ENCODE measurements at regions not wholly inside any gene's neighbourhood (a gene's known extent, or its start where the extent isn't known, plus 50 kb on each side); places are given as distances from the start of the nearest gene placed in this dataset.

DNA sequence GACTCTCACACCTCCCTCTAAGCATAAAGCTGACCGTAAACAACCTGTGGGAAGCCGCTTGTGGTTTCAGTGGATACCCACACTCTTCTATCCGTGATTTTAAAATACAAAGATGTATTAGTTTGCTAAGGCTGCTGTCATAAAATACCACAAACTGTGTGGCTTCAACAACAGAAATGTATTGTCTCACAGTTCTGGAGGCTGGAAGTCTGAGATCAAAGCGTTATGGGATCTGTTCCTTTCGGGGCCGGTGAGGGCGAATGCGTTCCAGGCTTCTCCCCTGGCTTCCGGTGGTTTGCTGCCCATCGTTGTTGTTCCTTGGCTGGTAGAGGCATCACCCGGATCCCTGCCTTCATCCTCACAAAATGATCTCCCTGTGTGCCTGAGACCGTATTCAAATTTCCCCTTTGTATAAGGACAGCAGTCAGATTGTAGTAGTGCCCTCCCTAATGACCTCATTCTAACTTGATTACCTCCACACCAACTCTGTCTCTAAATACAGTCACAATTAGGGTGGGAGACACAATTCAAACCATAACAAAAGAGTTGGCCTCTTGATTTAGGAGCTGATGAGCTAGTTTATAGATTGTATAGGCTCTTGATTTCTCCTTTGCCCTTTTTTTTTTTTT is 210.6 kb upstream of the SOX4 start:
- Histone ChIP-seq H3K36me3 (ENCODE audit: control insufficient read depth, insufficient read depth, low read length) (no peaks in the 10 kb centered on the region), H3K27ac (ENCODE audit: low read length) (no peak overlapping the region), H3K4me1 (ENCODE audit: control insufficient read depth, insufficient read depth, low read length) (no peaks in the 10 kb centered on the region), H3K27me3 (ENCODE audit: control insufficient read depth, insufficient read depth, low read length) (no peaks in the 10 kb centered on the region), H3K9me3 (ENCODE audit: control insufficient read depth, insufficient read depth, low read depth, low read length) (no peaks in the 10 kb centered on the region), H3K4me3 (ENCODE audit: low read depth in 2 of 2, low read length in 2 of 2) (no peak overlapping the region)
- intact Hi-C loops (cut with micrococcal nuclease; ENCODE audit: unreplicated experiment): no loop called here
- TF ChIP-seq POLR2AphosphoS5 (IDR thresholded peaks at IDR 0.05; ENCODE audit: low read depth, low read length): no peak
- TF ChIP-seq, protein P1, sequence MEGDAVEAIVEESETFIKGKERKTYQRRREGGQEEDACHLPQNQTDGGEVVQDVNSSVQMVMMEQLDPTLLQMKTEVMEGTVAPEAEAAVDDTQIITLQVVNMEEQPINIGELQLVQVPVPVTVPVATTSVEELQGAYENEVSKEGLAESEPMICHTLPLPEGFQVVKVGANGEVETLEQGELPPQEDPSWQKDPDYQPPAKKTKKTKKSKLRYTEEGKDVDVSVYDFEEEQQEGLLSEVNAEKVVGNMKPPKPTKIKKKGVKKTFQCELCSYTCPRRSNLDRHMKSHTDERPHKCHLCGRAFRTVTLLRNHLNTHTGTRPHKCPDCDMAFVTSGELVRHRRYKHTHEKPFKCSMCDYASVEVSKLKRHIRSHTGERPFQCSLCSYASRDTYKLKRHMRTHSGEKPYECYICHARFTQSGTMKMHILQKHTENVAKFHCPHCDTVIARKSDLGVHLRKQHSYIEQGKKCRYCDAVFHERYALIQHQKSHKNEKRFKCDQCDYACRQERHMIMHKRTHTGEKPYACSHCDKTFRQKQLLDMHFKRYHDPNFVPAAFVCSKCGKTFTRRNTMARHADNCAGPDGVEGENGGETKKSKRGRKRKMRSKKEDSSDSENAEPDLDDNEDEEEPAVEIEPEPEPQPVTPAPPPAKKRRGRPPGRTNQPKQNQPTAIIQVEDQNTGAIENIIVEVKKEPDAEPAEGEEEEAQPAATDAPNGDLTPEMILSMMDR (IDR thresholded peaks at IDR 0.05): no peak
- no peak for TF ChIP-seq SIN3A (IDR thresholded peaks at IDR 0.05; ENCODE audit: borderline replicate concordance, insufficient read depth, low read depth, low read length)
- no peak for TF ChIP-seq TCF7L2 (IDR thresholded peaks at IDR 0.05; ENCODE audit: low read depth, low read length)
- TF ChIP-seq REST (IDR thresholded peaks at IDR 0.05; ENCODE audit: insufficient read depth in 1 of 2, low read depth in 2 of 2, low read length in 1 of 2): no peak
- no peak for DNase-seq (ENCODE audit: low read depth, low spot score)
- in situ Hi-C loops (cut with HindIII; ENCODE audit: low pct_unique_long_range_greater_than_20kb, low sequenced_read_pairs): no loop called here
- POLR2A ChIA-PET: no interaction called here
- ATAC-seq: no peak
- CTCF ChIA-PET: no interaction called here
- no TSS peak for BruUV-seq (replicated peaks)

- Histone ChIP-seq H3K27me3 (ENCODE audit: control insufficient read depth, insufficient read depth, low read length) (no peaks in the 10 kb centered on the region), H3K36me3 (ENCODE audit: control insufficient read depth, insufficient read depth, low read length) (no peaks in the 10 kb centered on the region), H3K27ac (ENCODE audit: low read length) (no peak overlapping the region), H3K4me3 (ENCODE audit: low read depth in 2 of 2, low read length in 2 of 2) (no peak overlapping the region), H3K9me3 (ENCODE audit: control insufficient read depth, insufficient read depth, low read depth, low read length) (no peaks in the 10 kb centered on the region), H3K4me1 (ENCODE audit: control insufficient read depth, insufficient read depth, low read length) (no peaks in the 10 kb centered on the region)
- in situ Hi-C loops (cut with HindIII; ENCODE audit: low pct_unique_long_range_greater_than_20kb, low sequenced_read_pairs): no loop called here
- TF ChIP-seq TCF7L2 (IDR thresholded peaks at IDR 0.05; ENCODE audit: low read depth, low read length): no peak
- TF ChIP-seq, protein P1 (IDR thresholded peaks at IDR 0.05): no peak
- TF ChIP-seq POLR2AphosphoS5 (IDR thresholded peaks at IDR 0.05; ENCODE audit: low read depth, low read length): no peak
- no peak for TF ChIP-seq REST (IDR thresholded peaks at IDR 0.05; ENCODE audit: insufficient read depth in 1 of 2, low read depth in 2 of 2, low read length in 1 of 2)
- no peak for TF ChIP-seq SIN3A (IDR thresholded peaks at IDR 0.05; ENCODE audit: borderline replicate concordance, insufficient read depth, low read depth, low read length)
- ChIA-PET POLR2A (no interaction called here), CTCF (no interaction called here)
- ATAC-seq: no peak
- no peak for DNase-seq (ENCODE audit: low read depth, low spot score)
- intact Hi-C loops (cut with micrococcal nuclease; ENCODE audit: unreplicated experiment): no loop called here
- no TSS peak for BruUV-seq (replicated peaks)
These were observed 210.0 kb upstream of the SOX4 start for GRCh38 chr6:21383450-21384085.
